ENCODE measurements at regions not wholly inside any gene's neighbourhood (a gene's known extent, or its start where the extent isn't known, plus 50 kb on each side); places are given as distances from the start of the nearest gene placed in this dataset.
A peak's percentile ranks its signal among the peaks of the same experiment; 100 is the strongest.

GRCh38 chr16:16850274-16850673, 471.3 kb downstream of the NPIPA7 start:
- TF ChIP-seq CTCF (IDR thresholded peaks at IDR 0.05), result no peak
- H3K4me1 Mint-ChIP-seq (ENCODE audit: low read depth), result no peaks in the 10 kb centered on the region
- ATAC-seq (no peak), DNase-seq (no peak)
- CTCF ChIA-PET, result no interaction called here
- H3K4me3 Mint-ChIP-seq, result no peak overlapping the region
- POLR2A ChIA-PET, result no interaction called here
- H3K27ac Mint-ChIP-seq, result no peak overlapping the region
- H3K9me3 Mint-ChIP-seq, result no peaks in the 10 kb centered on the region
- H3K27me3 Mint-ChIP-seq, result peaks cover 13% of the 10 kb centered on the region
- H3K36me3 Mint-ChIP-seq (ENCODE audit: low read depth), result no peaks in the 10 kb centered on the region
- intact Hi-C loops (cut with micrococcal nuclease), result no loop called here

- Mint-ChIP-seq H3K9me3 (no peaks in the 10 kb centered on the region), H3K36me3 (ENCODE audit: low read depth) (no peaks in the 10 kb centered on the region), H3K27ac (no peak overlapping the region), H3K4me1 (ENCODE audit: low read depth) (no peaks in the 10 kb centered on the region), H3K4me3 (no peak overlapping the region), H3K27me3 (peaks cover 20% of the 10 kb centered on the region)
- no peak for TF ChIP-seq CTCF (IDR thresholded peaks at IDR 0.05)
- no peak for DNase-seq
- ChIA-PET CTCF (no interaction called here), POLR2A (no interaction called here)
- intact Hi-C loops (cut with micrococcal nuclease), result no loop called here
- no peak for ATAC-seq
These were observed 478.1 kb downstream of the NPIPA7 start for GRCh38 chr16:16857012-16857411.

GRCh38 chr16:16857603-16858283, 478.8 kb downstream of the NPIPA7 start:
- no peaks in the 10 kb centered on the region for H3K36me3 Mint-ChIP-seq (ENCODE audit: low read depth)
- ATAC-seq, result no peak
- no peaks in the 10 kb centered on the region for H3K9me3 Mint-ChIP-seq
- ChIA-PET POLR2A (no interaction called here), CTCF (no interaction called here)
- no peak overlapping the region for H3K27ac Mint-ChIP-seq
- no peak for DNase-seq
- TF ChIP-seq CTCF (IDR thresholded peaks at IDR 0.05), result no peak
- intact Hi-C loops (cut with micrococcal nuclease), result no loop called here
- no peaks in the 10 kb centered on the region for H3K4me1 Mint-ChIP-seq (ENCODE audit: low read depth)
- H3K27me3 Mint-ChIP-seq, result peaks cover 20% of the 10 kb centered on the region
- no peak overlapping the region for H3K4me3 Mint-ChIP-seq

GRCh38 chr16:16861546-16861945, 482.6 kb downstream of the NPIPA7 start:
- no peaks in the 10 kb centered on the region for H3K9me3 Mint-ChIP-seq
- DNase-seq, result peak; percentile 66
- ATAC-seq, result peak; percentile 49
- no peaks in the 10 kb centered on the region for H3K36me3 Mint-ChIP-seq (ENCODE audit: low read depth)
- intact Hi-C loops (cut with micrococcal nuclease), result no loop called here
- peaks cover 11% of the 10 kb centered on the region for H3K27me3 Mint-ChIP-seq
- peak; percentile 79 for TF ChIP-seq CTCF (IDR thresholded peaks at IDR 0.05)
- no peak overlapping the region for H3K4me3 Mint-ChIP-seq
- no peak overlapping the region for H3K27ac Mint-ChIP-seq
- no peaks in the 10 kb centered on the region for H3K4me1 Mint-ChIP-seq (ENCODE audit: low read depth)
- CTCF ChIA-PET, result interaction anchor here (0.7 to 2.7 kb wide), 9 partner anchors 10 to 717 kb away, joined by 3 to 16 read pairs (median 4); no protein-coding TSS in a partner anchor
- POLR2A ChIA-PET, result no interaction called here

GRCh38 chr16:16863672-16864071, 484.7 kb downstream of the NPIPA7 start:
- ChIA-PET CTCF (no interaction called here), POLR2A (no interaction called here)
- no peak for TF ChIP-seq CTCF (IDR thresholded peaks at IDR 0.05)
- Mint-ChIP-seq H3K4me3 (no peak overlapping the region), H3K27me3 (peaks cover 14% of the 10 kb centered on the region), H3K27ac (no peak overlapping the region), H3K4me1 (ENCODE audit: low read depth) (no peaks in the 10 kb centered on the region), H3K36me3 (ENCODE audit: low read depth) (no peaks in the 10 kb centered on the region), H3K9me3 (no peaks in the 10 kb centered on the region)
- ATAC-seq, result no peak
- intact Hi-C loops (cut with micrococcal nuclease), result no loop called here
- DNase-seq, result no peak
